Tibial nerve (tissue), 4 donors: ENCODE measurements at regions not wholly inside any gene's neighbourhood (a gene's known extent, or its start where the extent isn't known, plus 50 kb on each side); places are given as distances from the start of the nearest gene placed in this dataset.

ENCODE experiments used
- DNase-seq, 2 donors: peaks; one replicate each; pipeline ENCODE4 v3.0.0-alpha.2; 2019; ENCODE audit warnings: low spot score in 2 of 2
- H3K27ac ChIP-seq, 4 donors: fragments of 200-600 bp; sonication (generic) in 3 of 4; one replicate each; pipeline ENCODE4 v1.5.1; 2017 to 2019; ENCODE audit warnings: mild to moderate bottlenecking in 1 of 4
- H3K27me3 ChIP-seq, 2 donors: fragments of 200-600 bp; sonication (generic) in 1 of 2; one replicate each; pipeline versions ENCODE4 v1.5.1 to v1.6.0; 2017 to 2019
- H3K36me3 ChIP-seq, 3 donors: fragments of 200-600 bp; sonication (generic); one replicate each; pipeline ENCODE4 v1.5.1; 2018 to 2019
- H3K4me1 ChIP-seq, 4 donors: fragments of 200-600 bp; sonication (generic) in 3 of 4; one replicate each; pipeline ENCODE4 v1.5.1; 2017 to 2019
- H3K4me3 ChIP-seq, 4 donors: fragments of 200-600 bp; sonication (generic) in 3 of 4; one replicate each; pipeline ENCODE4 v1.5.1; 2017 to 2019; ENCODE audit warnings: mild to moderate bottlenecking in 1 of 4, moderate library complexity in 1 of 4
- H3K9me3 ChIP-seq, 4 donors: fragments of 200-600 bp; sonication (generic) in 3 of 4; one replicate each; pipeline ENCODE4 v1.5.1; 2017 to 2019
- EP300 ChIP-seq, 2 donors: sonication (generic); formaldehyde crosslinking; IDR thresholded peaks; one replicate each; pipeline ENCODE4 v1.6.1; 2017; ENCODE audit warnings: antibody characterized with exemption in 2 of 2, mild to moderate bottlenecking in 1 of 2
- POLR2A ChIP-seq, 2 donors: fragments of 450-650 bp; IDR thresholded peaks; one replicate each; pipeline ENCODE4 v1.6.1; 2017; ENCODE audit warnings: antibody characterized with exemption in 2 of 2, mild to moderate bottlenecking in 2 of 2, moderate library complexity in 2 of 2
- WGBS, 2 donors: methylation state at CpG; one replicate each; pipeline ENCODE4 v1.1.5; 2018; 5-methylcytosine and 5-hydroxymethylcytosine counted together
- TF ChIP-seq, protein P1 (sequence below), 5 experiments: fragments of 200-600 bp in 3 of 5; fragments of 450-650 bp in 2 of 5; sonication (generic) in 3 of 5; IDR thresholded peaks; one replicate each; pipeline ENCODE4 v1.5.1; 2016 to 2019; ENCODE audit warnings: antibody characterized with exemption in 5 of 5, mild to moderate bottlenecking in 3 of 5, moderate library complexity in 2 of 5

DNA sequence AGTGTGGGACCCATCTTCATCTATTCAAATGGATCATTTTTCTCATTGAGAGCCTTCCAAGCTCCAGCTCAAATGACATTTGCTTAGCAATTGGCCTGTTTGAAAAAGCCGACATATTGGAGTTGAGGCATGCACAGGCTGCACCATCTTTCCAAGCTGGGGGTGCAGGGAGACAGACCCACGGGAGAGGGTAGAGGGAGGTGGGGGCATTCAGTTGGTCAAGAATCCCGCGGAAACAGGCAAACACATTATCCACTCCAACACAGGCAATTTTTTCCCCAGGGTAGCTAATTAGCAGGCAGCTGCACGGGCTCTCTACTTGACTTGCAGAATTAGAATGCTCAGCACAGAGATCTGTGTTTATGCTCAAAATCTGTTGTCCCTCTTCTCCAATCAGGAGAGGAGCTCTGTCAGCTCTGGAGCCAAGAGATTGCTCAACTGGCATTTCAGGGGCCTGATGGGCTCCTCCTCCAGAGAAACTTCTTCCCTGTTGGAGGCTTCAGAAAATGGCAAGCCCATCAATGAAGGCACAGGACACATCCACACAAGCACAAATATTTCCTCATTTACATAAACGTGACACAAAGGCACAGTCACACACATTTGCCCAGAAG, 267.8 kb downstream of the FOXD2 start:
- Histone ChIP-seq H3K36me3 (no peaks in the 10 kb centered on the region), H3K27me3 (peaks cover 0 to 49% of the 10 kb centered on the region in 2 donors), H3K4me3 (no peak overlapping the region), H3K9me3 (no peaks in the 10 kb centered on the region), H3K4me1 (peaks cover 0 to 69% (median 15%) of the 10 kb centered on the region in 4 donors), H3K27ac (no peak overlapping the region)
- WGBS, 2 donors: 55 to 57% methylated on average over 6 of the region's 6 CpGs
- TF ChIP-seq EP300 (IDR thresholded peaks at IDR 0.05): peak in 1 of 2 donors; percentile 19
- peak in 1 of 2 donors; percentile 28 for TF ChIP-seq POLR2A (IDR thresholded peaks at IDR 0.05)
- TF ChIP-seq, protein P1, sequence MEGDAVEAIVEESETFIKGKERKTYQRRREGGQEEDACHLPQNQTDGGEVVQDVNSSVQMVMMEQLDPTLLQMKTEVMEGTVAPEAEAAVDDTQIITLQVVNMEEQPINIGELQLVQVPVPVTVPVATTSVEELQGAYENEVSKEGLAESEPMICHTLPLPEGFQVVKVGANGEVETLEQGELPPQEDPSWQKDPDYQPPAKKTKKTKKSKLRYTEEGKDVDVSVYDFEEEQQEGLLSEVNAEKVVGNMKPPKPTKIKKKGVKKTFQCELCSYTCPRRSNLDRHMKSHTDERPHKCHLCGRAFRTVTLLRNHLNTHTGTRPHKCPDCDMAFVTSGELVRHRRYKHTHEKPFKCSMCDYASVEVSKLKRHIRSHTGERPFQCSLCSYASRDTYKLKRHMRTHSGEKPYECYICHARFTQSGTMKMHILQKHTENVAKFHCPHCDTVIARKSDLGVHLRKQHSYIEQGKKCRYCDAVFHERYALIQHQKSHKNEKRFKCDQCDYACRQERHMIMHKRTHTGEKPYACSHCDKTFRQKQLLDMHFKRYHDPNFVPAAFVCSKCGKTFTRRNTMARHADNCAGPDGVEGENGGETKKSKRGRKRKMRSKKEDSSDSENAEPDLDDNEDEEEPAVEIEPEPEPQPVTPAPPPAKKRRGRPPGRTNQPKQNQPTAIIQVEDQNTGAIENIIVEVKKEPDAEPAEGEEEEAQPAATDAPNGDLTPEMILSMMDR (IDR thresholded peaks at IDR 0.05): no peak
- DNase-seq: peak in 1 of 2 donors; percentile 47

DNA sequence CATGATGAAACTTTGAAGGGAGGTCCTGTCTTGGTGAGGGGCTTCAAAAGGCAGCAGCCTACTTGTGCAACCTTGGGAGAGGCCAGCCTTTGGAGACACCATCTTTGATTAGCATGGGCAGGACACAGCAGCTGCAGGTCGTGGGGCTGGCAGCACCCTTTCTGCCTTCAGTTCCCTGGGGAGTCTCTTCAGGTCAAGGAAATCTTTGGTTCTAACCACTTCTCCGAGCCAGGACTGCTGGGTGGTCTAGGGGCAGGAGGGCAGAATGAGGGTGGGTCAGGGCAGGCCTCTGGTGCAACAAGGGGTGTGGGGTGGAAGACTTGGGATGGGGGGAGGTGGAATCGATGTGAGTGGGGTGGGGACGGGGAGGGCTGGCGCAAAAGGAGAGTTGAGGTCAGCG, 269.7 kb downstream of the FOXD2 start:
- TF ChIP-seq EP300 (IDR thresholded peaks at IDR 0.05) (no peak), POLR2A (IDR thresholded peaks at IDR 0.05) (no peak)
- TF ChIP-seq, protein P1 (IDR thresholded peaks at IDR 0.05): no peak
- Histone ChIP-seq H3K4me3 (no peak overlapping the region), H3K9me3 (no peaks in the 10 kb centered on the region), H3K27me3 (peaks cover 0 to 68% of the 10 kb centered on the region in 2 donors), H3K4me1 (peaks cover 0 to 66% (median 15%) of the 10 kb centered on the region in 4 donors), H3K27ac (peak overlapping the region in 2 of 4 donors; percentile 79 to 82), H3K36me3 (no peaks in the 10 kb centered on the region)
- no peak for DNase-seq
- 63 to 76% methylated on average over 4 to 6 of the region's 6 CpGs for WGBS, 2 donors

- H3K9me3 ChIP-seq: no peaks in the 10 kb centered on the region
- H3K27ac ChIP-seq: peak overlapping the region in 3 of 4 donors; percentile 67 to 82 (median 79)
- no peak for DNase-seq
- 24 to 39% methylated on average over 21 of the region's 21 CpGs for WGBS, 2 donors
- peaks cover 0 to 60% (median 15%) of the 10 kb centered on the region in 4 donors for H3K4me1 ChIP-seq
- no peaks in the 10 kb centered on the region for H3K36me3 ChIP-seq
- H3K27me3 ChIP-seq: peaks cover 0 to 74% of the 10 kb centered on the region in 2 donors
- peak overlapping the region in 3 of 4 donors; percentile 24 to 49 (median 39) for H3K4me3 ChIP-seq
- TF ChIP-seq, protein P1 (IDR thresholded peaks at IDR 0.05): peak in 1 of 5 experiments; percentile 13
- no peak for TF ChIP-seq EP300 (IDR thresholded peaks at IDR 0.05)
Measured at GRCh38 chr1:47708019-47708535, 270.2 kb downstream of the FOXD2 start.

DNA sequence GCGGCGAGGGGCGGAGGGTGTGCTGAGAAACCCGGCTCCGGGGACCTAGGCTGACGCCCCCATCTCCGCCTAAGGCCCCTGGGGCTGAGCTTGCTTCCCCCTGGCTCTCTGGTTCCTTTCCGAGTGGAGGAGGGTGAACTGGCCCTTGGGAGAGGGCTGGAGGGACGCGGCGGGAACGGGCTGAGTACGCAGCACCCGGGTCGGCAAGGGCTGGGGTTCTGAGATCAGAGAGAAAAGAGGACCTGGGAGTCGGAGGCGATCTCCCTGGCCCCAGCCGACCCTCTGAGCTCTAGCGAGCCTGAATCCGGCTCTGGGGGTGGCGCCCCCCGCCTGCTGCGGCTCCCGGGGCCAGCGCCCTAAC, 270.8 kb downstream of the FOXD2 start:
- Histone ChIP-seq H3K27me3 (peaks cover 0 to 79% of the 10 kb centered on the region in 2 donors), H3K4me1 (peaks cover 0 to 54% (median 15%) of the 10 kb centered on the region in 4 donors), H3K27ac (peak overlapping the region; percentile 66 to 82 (median 73)), H3K9me3 (no peaks in the 10 kb centered on the region), H3K4me3 (peak overlapping the region; percentile 24 to 49 (median 40)), H3K36me3 (no peaks in the 10 kb centered on the region)
- no peak for TF ChIP-seq POLR2A (IDR thresholded peaks at IDR 0.05)
- WGBS, 2 donors: 0 to 18% methylated on average over 15 to 23 of the region's 25 CpGs
- DNase-seq: no peak

GRCh38 chr1:47709019-47709871, 271.4 kb downstream of the FOXD2 start:
- Histone ChIP-seq H3K27ac (peak overlapping the region; percentile 66 to 82 (median 73)), H3K4me1 (peaks cover 0 to 48% (median 15%) of the 10 kb centered on the region in 4 donors), H3K27me3 (peaks cover 0 to 84% of the 10 kb centered on the region in 2 donors), H3K4me3 (peak overlapping the region; percentile 24 to 49 (median 40)), H3K36me3 (no peaks in the 10 kb centered on the region), H3K9me3 (no peaks in the 10 kb centered on the region)
- 3 to 6% methylated on average over 31 to 67 of the region's 82 CpGs for WGBS, 2 donors
- TF ChIP-seq EP300 (IDR thresholded peaks at IDR 0.05): peak in 1 of 2 donors; percentile 6
- no peak for TF ChIP-seq POLR2A (IDR thresholded peaks at IDR 0.05)
- TF ChIP-seq, protein P1 (IDR thresholded peaks at IDR 0.05): peak; percentile 11 to 66 (median 14)
- no peak for DNase-seq
